ENCODE measurements at regions not wholly inside any gene's neighbourhood (a gene's known extent, or its start where the extent isn't known, plus 50 kb on each side); places are given as distances from the start of the nearest gene placed in this dataset.

DNA sequence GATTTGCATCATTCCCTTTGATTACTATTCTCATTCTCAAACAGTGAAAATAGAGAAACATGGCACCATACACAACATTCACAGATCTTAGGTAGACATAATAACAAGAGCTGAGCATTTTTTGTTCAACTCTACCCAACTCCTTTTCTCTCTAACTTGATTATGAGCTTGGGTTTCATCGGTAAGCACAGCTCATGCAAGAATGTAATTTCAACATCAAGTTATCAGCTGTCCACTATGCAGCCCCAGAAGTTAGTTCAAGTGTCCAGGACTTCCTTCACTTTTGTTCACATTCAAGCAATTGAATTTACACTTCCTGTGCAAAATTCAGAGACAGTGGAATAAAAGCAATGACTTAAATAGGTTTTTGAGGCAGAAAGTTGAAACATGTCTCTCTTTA is 297.7 kb upstream of the SASH1 start:
- no peak for TF ChIP-seq EZH2 (IDR thresholded peaks at IDR 0.05; ENCODE audit: insufficient read depth, low read length)
- TF ChIP-seq, protein P1, sequence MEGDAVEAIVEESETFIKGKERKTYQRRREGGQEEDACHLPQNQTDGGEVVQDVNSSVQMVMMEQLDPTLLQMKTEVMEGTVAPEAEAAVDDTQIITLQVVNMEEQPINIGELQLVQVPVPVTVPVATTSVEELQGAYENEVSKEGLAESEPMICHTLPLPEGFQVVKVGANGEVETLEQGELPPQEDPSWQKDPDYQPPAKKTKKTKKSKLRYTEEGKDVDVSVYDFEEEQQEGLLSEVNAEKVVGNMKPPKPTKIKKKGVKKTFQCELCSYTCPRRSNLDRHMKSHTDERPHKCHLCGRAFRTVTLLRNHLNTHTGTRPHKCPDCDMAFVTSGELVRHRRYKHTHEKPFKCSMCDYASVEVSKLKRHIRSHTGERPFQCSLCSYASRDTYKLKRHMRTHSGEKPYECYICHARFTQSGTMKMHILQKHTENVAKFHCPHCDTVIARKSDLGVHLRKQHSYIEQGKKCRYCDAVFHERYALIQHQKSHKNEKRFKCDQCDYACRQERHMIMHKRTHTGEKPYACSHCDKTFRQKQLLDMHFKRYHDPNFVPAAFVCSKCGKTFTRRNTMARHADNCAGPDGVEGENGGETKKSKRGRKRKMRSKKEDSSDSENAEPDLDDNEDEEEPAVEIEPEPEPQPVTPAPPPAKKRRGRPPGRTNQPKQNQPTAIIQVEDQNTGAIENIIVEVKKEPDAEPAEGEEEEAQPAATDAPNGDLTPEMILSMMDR (IDR thresholded peaks at IDR 0.05; ENCODE audit: insufficient read depth, low read depth, low read length), result no peak

Measured in astrocyte (in vitro differentiated cells and primary cell).